ENCODE measurements at regions not wholly inside any gene's neighbourhood (a gene's known extent, or its start where the extent isn't known, plus 50 kb on each side); places are given as distances from the start of the nearest gene placed in this dataset.

DNA sequence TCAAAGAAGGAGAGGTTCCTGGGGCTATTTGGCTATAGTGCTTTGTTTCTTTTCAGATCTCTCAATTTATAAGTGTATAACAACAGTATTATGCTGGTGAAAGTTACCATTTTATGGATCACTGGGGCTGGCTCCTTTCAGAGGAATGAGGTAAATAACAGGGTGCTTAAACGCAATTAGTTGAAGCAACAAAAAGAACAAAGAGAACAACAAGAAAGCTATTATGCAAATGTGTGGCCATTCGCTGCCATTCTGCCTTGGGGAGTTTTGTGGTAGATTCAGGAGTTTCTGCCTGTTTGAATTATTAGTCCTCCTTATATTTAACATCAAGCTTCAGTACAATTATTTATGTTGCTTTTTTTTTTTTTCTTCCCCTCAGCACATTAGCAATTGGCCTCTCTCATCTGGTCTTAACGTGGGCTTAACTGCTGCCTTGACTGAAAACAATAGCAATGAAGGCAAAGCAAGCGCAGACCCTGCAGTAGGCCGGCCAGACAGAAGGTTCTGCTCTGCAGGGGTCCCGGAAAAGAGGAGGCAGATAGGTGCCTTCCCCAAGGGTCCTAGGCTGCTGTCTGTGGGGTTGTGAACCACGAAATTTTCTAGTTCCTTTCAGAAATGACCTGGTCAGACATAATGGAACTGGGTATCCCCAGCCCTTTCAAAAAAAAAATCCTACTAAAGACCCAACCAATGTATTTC is 339.9 kb upstream of the PODXL start (continued):
- TF ChIP-seq EGR1 (conservative IDR thresholded peaks at IDR 0.05) (no peak), ZNF699 (CRISPR knock-in tag; IDR thresholded peaks at IDR 0.05; ENCODE audit: insufficient replicate concordance) (no peak)
- TF ChIP-seq, protein P1, sequence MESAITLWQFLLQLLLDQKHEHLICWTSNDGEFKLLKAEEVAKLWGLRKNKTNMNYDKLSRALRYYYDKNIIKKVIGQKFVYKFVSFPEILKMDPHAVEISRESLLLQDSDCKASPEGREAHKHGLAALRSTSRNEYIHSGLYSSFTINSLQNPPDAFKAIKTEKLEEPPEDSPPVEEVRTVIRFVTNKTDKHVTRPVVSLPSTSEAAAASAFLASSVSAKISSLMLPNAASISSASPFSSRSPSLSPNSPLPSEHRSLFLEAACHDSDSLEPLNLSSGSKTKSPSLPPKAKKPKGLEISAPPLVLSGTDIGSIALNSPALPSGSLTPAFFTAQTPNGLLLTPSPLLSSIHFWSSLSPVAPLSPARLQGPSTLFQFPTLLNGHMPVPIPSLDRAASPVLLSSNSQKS (CRISPR knock-in tag; IDR thresholded peaks at IDR 0.05) = no peak
- TF ChIP-seq, protein P2, sequence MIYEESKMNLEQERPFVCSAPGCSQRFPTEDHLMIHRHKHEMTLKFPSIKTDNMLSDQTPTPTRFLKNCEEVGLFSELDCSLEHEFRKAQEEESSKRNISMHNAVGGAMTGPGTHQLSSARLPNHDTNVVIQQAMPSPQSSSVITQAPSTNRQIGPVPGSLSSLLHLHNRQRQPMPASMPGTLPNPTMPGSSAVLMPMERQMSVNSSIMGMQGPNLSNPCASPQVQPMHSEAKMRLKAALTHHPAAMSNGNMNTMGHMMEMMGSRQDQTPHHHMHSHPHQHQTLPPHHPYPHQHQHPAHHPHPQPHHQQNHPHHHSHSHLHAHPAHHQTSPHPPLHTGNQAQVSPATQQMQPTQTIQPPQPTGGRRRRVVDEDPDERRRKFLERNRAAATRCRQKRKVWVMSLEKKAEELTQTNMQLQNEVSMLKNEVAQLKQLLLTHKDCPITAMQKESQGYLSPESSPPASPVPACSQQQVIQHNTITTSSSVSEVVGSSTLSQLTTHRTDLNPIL (CRISPR knock-in tag; IDR thresholded peaks at IDR 0.05) = no peak

DNA sequence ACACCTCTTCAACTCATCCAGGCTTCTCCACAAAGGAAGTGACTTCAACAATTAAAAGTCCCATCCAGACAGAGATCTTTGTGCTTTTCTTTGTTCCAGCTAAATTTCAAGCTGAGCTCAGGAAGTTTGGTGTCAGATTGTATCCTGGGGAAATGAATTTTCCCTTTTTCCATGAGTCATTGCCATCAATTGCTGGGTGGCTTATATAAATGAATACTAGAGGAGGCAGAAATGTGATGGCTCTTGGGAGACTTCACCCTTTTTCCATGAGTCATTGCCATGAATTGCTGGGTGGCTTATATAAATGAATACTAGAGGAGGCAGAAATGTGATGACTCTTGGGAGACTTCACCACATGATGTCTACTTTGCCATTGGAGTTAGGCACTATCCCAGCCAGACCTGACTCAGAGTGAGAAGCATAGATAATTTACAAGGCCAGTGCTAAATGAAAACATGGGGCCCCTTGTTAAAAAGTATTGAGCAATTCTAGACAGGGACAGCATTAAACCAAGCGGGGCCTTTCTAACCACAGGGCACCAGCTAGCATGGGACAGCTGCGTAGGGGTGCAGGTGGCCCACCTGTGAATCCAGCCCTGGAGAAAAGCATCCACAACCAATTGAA is 339.2 kb upstream of the PODXL start:
- in situ Hi-C loops (cut with MboI) = no loop called here
- POLR2A ChIA-PET = interaction anchor here (0.7 to 1.0 kb wide), 2 partner anchors 359 to 1828 kb away, joined by 3 read pairs; no protein-coding TSS in a partner anchor
- H3K36me3 ChIP-seq (ENCODE audit: control insufficient read depth, insufficient read depth, low read length) = no peaks in the 10 kb centered on the region
- DNase-seq (ENCODE audit: extremely low read depth in 1 of 4, low spot score in 3 of 4) (no peak), ATAC-seq (no peak), FAIRE-seq (no peak)
- no TSS peak for BruUV-seq (replicated peaks)
- no peak overlapping the region for H3K4me3 ChIP-seq
- 2% methylated on average over 2 of the region's 2 CpGs for WGBS (ENCODE audit: insufficient coverage, low coverage, missing lambda C conversion rate)
- H2AFZ ChIP-seq (ENCODE audit: low read depth, low read length) = no peak overlapping the region
- H3K9me1 ChIP-seq (ENCODE audit: control insufficient read depth, insufficient read depth, low read length) = no peaks in the 10 kb centered on the region
- H3K4me1 ChIP-seq (replicated peaks in 1 of 2; ENCODE audit: control insufficient read depth in 2 of 2, insufficient read depth in 2 of 2, low read length in 2 of 2) = no peaks in the 10 kb centered on the region
- no peaks in the 10 kb centered on the region for H4K20me1 ChIP-seq (replicated peaks; ENCODE audit: control insufficient read depth, insufficient read depth, low read length)
- TF ChIP-seq TARDBP (IDR thresholded peaks at IDR 0.05) (no peak), ETV1 (tag; conservative IDR thresholded peaks at IDR 0.05; ENCODE audit: low read depth) (no peak), NFIX (CRISPR knock-in tag; IDR thresholded peaks at IDR 0.05; ENCODE audit: low read depth) (no peak), ZNF133 (CRISPR knock-in tag; IDR thresholded peaks at IDR 0.05) (no peak), KLF1 (tag; IDR thresholded peaks at IDR 0.05) (no peak), FOS (IDR thresholded peaks at IDR 0.05; ENCODE audit: extremely low read depth, insufficient read length) (no peak), SAFB (IDR thresholded peaks at IDR 0.05; ENCODE audit: borderline replicate concordance, low read depth, low read length) (no peak), HSF4 (CRISPR knock-in tag; IDR thresholded peaks at IDR 0.05; ENCODE audit: borderline replicate concordance) (no peak), TCFL5 (CRISPR knock-in tag; conservative IDR thresholded peaks at IDR 0.05) (no peak), HDAC3 (IDR thresholded peaks at IDR 0.05; ENCODE audit: borderline replicate concordance, partially characterized antibody) (no peak)
- TF ChIP-seq, protein P3, sequence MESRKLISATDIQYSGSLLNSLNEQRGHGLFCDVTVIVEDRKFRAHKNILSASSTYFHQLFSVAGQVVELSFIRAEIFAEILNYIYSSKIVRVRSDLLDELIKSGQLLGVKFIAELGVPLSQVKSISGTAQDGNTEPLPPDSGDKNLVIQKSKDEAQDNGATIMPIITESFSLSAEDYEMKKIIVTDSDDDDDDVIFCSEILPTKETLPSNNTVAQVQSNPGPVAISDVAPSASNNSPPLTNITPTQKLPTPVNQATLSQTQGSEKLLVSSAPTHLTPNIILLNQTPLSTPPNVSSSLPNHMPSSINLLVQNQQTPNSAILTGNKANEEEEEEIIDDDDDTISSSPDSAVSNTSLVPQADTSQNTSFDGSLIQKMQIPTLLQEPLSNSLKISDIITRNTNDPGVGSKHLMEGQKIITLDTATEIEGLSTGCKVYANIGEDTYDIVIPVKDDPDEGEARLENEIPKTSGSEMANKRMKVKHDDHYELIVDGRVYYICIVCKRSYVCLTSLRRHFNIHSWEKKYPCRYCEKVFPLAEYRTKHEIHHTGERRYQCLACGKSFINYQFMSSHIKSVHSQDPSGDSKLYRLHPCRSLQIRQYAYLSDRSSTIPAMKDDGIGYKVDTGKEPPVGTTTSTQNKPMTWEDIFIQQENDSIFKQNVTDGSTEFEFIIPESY (CRISPR knock-in tag; IDR thresholded peaks at IDR 0.05) = no peak
- CTCF ChIA-PET (ENCODE audit: low intra/inter-chr PET ratio) = no interaction called here
- no peaks in the 10 kb centered on the region for H3K9me3 ChIP-seq (replicated peaks; ENCODE audit: control insufficient read depth, insufficient read depth, low read depth, low read length)
- no peaks in the 10 kb centered on the region for H3K79me2 ChIP-seq (ENCODE audit: control insufficient read depth, insufficient read depth, low read length)
- no peaks in the 10 kb centered on the region for H3K27me3 ChIP-seq (ENCODE audit: control insufficient read depth in 2 of 2, insufficient read depth in 2 of 2, low read length in 2 of 2)
- H3K27ac ChIP-seq (ENCODE audit: extremely low read depth, low read depth, low read length) = no peak overlapping the region
- intact Hi-C loops (cut with micrococcal nuclease) = no loop called here
- H3K9ac ChIP-seq (ENCODE audit: insufficient read depth in 1 of 2, low read depth in 2 of 2, low read length in 2 of 2) = no peak overlapping the region
- H3K4me2 ChIP-seq (ENCODE audit: insufficient read depth, low read length) = no peak overlapping the region
